Uterus (tissue), 3 donors: ENCODE measurements at regions not wholly inside any gene's neighbourhood (a gene's known extent, or its start where the extent isn't known, plus 50 kb on each side); places are given as distances from the start of the nearest gene placed in this dataset.

Source experiments
- DNase-seq, 2 donors: peaks; one replicate each; pipeline ENCODE4 v3.0.0-alpha.2; 2019 to 2020
- H3K27ac ChIP-seq, 2 donors: fragments of 200-600 bp; sonication (generic); 1 replicate in 1 of 2; 2 replicates in 1 of 2; pipeline ENCODE4 v1.5.1; 2016 to 2018
- H3K27me3 ChIP-seq, 2 donors: fragments of 200-600 bp; sonication (generic); one replicate each; pipeline ENCODE4 v1.5.1; 2018 to 2019; ENCODE audit warnings: control low read depth in 1 of 2
- H3K36me3 ChIP-seq, 2 donors: fragments of 200-600 bp; sonication (generic); one replicate each; pipeline ENCODE4 v1.5.1; 2019; ENCODE audit warnings: control low read depth in 1 of 2
- H3K4me1 ChIP-seq, 2 donors: fragments of 200-600 bp; sonication (generic); one replicate each; pipeline ENCODE4 v1.5.1; 2018 to 2019; ENCODE audit warnings: control low read depth in 1 of 2
- H3K4me3 ChIP-seq, 2 donors: fragments of 200-600 bp; sonication (generic); 1 replicate in 1 of 2; 2 replicates in 1 of 2; pipeline ENCODE4 v1.5.1; 2018 to 2019; ENCODE audit warnings: mild to moderate bottlenecking in 1 of 2
- H3K9me3 ChIP-seq, 2 donors: fragments of 200-600 bp; sonication (generic); one replicate each; pipeline ENCODE4 v1.5.1; 2019; ENCODE audit warnings: control low read depth in 1 of 2
- POLR2A ChIP-seq, 2 donors: fragments of 450-650 bp; IDR thresholded peaks; one replicate each; pipeline ENCODE4 v1.6.1; 2016; ENCODE audit warnings: antibody characterized with exemption in 2 of 2, mild to moderate bottlenecking in 1 of 2, moderate library complexity in 1 of 2
- intact Hi-C: fragments of 100-400 bp; cut with DNase I; formaldehyde crosslinking; loops from one replicate; pipeline ENCODE4 v1.15.1; 2023; ENCODE audit warnings: low total_unique reads
- TF ChIP-seq, protein P1 (sequence below), 4 experiments: fragments of 200-600 bp in 2 of 4; fragments of 450-650 bp in 2 of 4; sonication (generic) in 2 of 4; IDR thresholded peaks; one replicate each; pipeline ENCODE4 v1.5.1; 2016 to 2019; ENCODE audit warnings: antibody characterized with exemption in 4 of 4, mild to moderate bottlenecking in 2 of 4, moderate library complexity in 1 of 4
- donor health status: DM: yes; HTN: yes; CAD: no.

GRCh38 chr6:141989706-141989959 lies 143.1 kb upstream of the GJE1 start:
- Histone ChIP-seq H3K27me3 (no peaks in the 10 kb centered on the region), H3K4me1 (no peaks in the 10 kb centered on the region), H3K36me3 (no peaks in the 10 kb centered on the region), H3K4me3 (no peak overlapping the region), H3K9me3 (no peaks in the 10 kb centered on the region), H3K27ac (no peak overlapping the region)
- intact Hi-C loops = no loop called here
- TF ChIP-seq, protein P1, sequence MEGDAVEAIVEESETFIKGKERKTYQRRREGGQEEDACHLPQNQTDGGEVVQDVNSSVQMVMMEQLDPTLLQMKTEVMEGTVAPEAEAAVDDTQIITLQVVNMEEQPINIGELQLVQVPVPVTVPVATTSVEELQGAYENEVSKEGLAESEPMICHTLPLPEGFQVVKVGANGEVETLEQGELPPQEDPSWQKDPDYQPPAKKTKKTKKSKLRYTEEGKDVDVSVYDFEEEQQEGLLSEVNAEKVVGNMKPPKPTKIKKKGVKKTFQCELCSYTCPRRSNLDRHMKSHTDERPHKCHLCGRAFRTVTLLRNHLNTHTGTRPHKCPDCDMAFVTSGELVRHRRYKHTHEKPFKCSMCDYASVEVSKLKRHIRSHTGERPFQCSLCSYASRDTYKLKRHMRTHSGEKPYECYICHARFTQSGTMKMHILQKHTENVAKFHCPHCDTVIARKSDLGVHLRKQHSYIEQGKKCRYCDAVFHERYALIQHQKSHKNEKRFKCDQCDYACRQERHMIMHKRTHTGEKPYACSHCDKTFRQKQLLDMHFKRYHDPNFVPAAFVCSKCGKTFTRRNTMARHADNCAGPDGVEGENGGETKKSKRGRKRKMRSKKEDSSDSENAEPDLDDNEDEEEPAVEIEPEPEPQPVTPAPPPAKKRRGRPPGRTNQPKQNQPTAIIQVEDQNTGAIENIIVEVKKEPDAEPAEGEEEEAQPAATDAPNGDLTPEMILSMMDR (IDR thresholded peaks at IDR 0.05) = no peak
- TF ChIP-seq POLR2A (IDR thresholded peaks at IDR 0.05) = no peak
- DNase-seq = no peak

DNA sequence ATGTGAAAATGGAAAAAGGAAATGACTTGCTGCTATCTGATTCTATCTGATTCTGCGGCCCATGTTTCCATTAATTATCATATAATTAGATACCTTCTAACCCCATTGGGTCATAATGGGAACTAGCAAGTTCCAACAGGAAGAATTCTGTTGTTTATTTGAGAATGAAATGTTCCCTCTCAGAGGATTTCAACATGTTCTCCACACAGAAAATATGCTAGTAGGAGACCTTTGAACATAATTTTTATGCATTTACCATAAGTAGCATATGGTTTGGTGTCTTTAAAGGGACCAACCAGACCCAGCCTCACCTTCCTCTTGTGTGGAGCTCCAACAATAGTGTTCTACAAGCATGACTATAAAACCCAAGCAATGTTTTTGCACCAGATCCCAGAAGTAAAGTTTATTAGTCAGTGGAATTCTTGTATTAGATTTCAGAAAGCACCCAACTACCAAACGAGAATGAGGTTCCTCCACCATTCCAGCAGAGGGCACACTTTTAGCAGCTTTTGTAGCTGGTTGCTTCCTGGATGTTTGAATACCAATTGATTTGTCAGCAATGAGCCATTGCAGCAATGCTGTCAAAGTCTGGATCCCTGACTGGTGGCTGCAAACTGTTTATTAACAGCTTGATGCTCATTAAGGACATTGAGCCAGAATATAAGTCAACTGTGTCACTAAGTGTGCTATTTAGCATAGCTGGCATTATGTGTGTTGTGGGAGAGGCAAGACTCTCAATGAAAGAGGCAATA lies 143.6 kb upstream of the GJE1 start:
- Histone ChIP-seq H3K4me3 (no peak overlapping the region), H3K9me3 (no peaks in the 10 kb centered on the region), H3K36me3 (no peaks in the 10 kb centered on the region), H3K4me1 (no peaks in the 10 kb centered on the region), H3K27me3 (no peaks in the 10 kb centered on the region), H3K27ac (no peak overlapping the region)
- intact Hi-C loops = no loop called here
- no peak for TF ChIP-seq POLR2A (IDR thresholded peaks at IDR 0.05)
- TF ChIP-seq, protein P1 (IDR thresholded peaks at IDR 0.05) = no peak
- DNase-seq = no peak

DNA sequence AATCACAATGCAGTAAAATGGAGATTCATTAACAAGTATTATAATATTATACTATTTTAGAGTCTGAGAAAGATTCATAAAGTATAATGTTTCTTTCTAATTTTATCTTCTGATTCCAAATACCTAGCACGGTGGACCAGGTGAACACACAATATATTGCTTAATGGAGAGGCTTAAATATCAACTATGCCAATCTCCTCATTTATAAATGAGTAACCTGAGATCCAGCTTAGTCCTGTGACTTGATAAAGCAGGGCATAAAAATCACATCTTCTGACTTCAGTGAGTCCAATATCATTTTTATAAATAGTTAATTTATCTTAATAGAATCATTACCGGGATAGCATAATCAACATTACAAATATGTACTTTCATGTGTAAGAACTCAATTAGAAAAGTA lies 144.4 kb upstream of the GJE1 start:
- no peak for TF ChIP-seq POLR2A (IDR thresholded peaks at IDR 0.05)
- TF ChIP-seq, protein P1 (IDR thresholded peaks at IDR 0.05) = no peak
- intact Hi-C loops = no loop called here
- Histone ChIP-seq H3K27me3 (no peaks in the 10 kb centered on the region), H3K9me3 (no peaks in the 10 kb centered on the region), H3K27ac (no peak overlapping the region), H3K4me1 (no peaks in the 10 kb centered on the region), H3K4me3 (no peak overlapping the region), H3K36me3 (no peaks in the 10 kb centered on the region)
- DNase-seq = no peak

DNA sequence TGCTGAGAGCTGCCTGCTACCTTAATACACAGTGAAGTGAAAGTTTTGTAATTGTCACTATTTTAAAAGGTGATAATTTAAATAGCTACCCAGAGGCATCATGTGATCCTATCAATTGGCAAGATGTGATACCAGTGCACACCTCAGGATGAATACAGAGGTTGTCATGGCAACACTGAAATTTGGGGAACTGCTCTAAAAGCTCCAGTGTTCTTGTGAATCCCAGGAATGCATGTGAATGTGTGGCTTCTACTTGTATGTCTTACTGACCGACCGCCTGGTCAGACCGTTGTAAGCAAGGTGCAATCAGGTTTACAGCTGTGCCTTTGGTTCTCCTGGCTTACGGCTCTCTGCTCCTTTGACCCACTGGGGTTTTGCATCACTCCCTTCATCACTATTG lies 146.3 kb upstream of the GJE1 start:
- no peak for TF ChIP-seq POLR2A (IDR thresholded peaks at IDR 0.05)
- TF ChIP-seq, protein P1 (IDR thresholded peaks at IDR 0.05) = no peak

DNA sequence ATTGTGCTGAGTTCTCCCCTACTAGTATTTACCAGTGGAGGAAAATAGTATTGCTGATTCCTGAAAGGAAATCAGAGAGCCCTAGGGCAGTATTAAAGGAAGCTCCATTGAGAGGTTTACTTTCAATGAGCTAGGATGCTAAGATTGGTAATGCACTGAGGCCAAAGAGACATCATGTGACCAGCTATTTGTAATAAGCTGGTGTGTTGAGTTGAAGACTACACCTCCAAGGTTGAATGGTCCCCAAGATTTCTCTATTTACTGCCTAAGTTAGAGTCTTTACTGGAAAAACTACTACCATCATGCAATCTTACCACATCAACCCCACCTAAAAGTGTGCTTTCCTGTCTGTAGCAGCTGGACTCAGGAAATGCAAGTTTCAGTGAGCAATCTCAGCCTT lies 151.5 kb upstream of the GJE1 start:
- Histone ChIP-seq H3K27ac (no peak overlapping the region), H3K27me3 (no peaks in the 10 kb centered on the region), H3K4me3 (no peak overlapping the region), H3K4me1 (no peaks in the 10 kb centered on the region), H3K9me3 (no peaks in the 10 kb centered on the region), H3K36me3 (no peaks in the 10 kb centered on the region)
- DNase-seq = no peak
- TF ChIP-seq, protein P1 (IDR thresholded peaks at IDR 0.05) = no peak
- TF ChIP-seq POLR2A (IDR thresholded peaks at IDR 0.05) = no peak
- intact Hi-C loops = no loop called here

More for the DNA sequence above, 146.3 kb upstream of the GJE1 start:
- Histone ChIP-seq H3K27me3 (no peaks in the 10 kb centered on the region), H3K27ac (no peak overlapping the region), H3K36me3 (no peaks in the 10 kb centered on the region), H3K4me3 (no peak overlapping the region), H3K9me3 (no peaks in the 10 kb centered on the region), H3K4me1 (no peaks in the 10 kb centered on the region)
- DNase-seq = no peak
- intact Hi-C loops = no loop called here
